Transverse colon (tissue), 3 donors: ENCODE measurements at regions not wholly inside any gene's neighbourhood (a gene's known extent, or its start where the extent isn't known, plus 50 kb on each side); places are given as distances from the start of the nearest gene placed in this dataset.

Experiments used
- CTCF ChIP-seq, 5 experiments: fragments of 200-600 bp in 3 of 5; fragments of 450-650 bp in 2 of 5; sonication (generic) in 3 of 5; IDR thresholded peaks; 1 replicate in 2 of 5; 2 replicates in 3 of 5; pipeline ENCODE4 v1.5.1; 2016 to 2017; ENCODE audit warnings: antibody characterized with exemption in 5 of 5, inconsistent platforms in 3 of 5, mild to moderate bottlenecking in 2 of 5, moderate library complexity in 1 of 5
- EP300 ChIP-seq: sonication (generic); formaldehyde crosslinking; IDR thresholded peaks from one replicate; pipeline ENCODE4 v1.6.1; 2017; ENCODE audit warnings: antibody characterized with exemption, low read depth
- POLR2A ChIP-seq: fragments of 450-650 bp; IDR thresholded peaks from one replicate; pipeline ENCODE4 v1.6.1; 2016; ENCODE audit warnings: antibody characterized with exemption, mild to moderate bottlenecking, moderate library complexity

- TF ChIP-seq CTCF (IDR thresholded peaks at IDR 0.05) (no peak), EP300 (no peak), POLR2A (no peak)
Measured at GRCh38 chr2:166812166-166812891, 76.0 kb upstream of the XIRP2 start.
